Kidney (tissue), 13 donors: ENCODE measurements at regions not wholly inside any gene's neighbourhood (a gene's known extent, or its start where the extent isn't known, plus 50 kb on each side); places are given as distances from the start of the nearest gene placed in this dataset.

Experiments used
- DNase-seq, 5 donors: peaks; one replicate each; pipeline ENCODE4 v3.0.0-alpha.2; 2013 to 2020
- FAIRE-seq: peaks from 2 replicates; lab custom pipeline; 2012; peaks lifted over from hg19 to GRCh38; lab: Jason Lieb, UNC
- H3K27ac ChIP-seq, 2 donors: one replicate each; pipeline ENCODE4 v1.7.0; 2013; ENCODE audit warnings: low read depth in 2 of 2, low read length in 2 of 2, inconsistent platforms in 1 of 2
- H3K27me3 ChIP-seq: one replicate; pipeline ENCODE4 v1.7.1; 2013; ENCODE audit warnings: low read length, inconsistent platforms; ENCODE audit not compliant: control insufficient read depth, insufficient read depth
- H3K36me3 ChIP-seq, 3 donors: one replicate each; pipeline versions ENCODE4 v1.7.0 to v1.7.1; 2013; ENCODE audit warnings: low read length in 3 of 3, control low read depth in 1 of 3, inconsistent platforms in 1 of 3; ENCODE audit not compliant: insufficient read depth in 3 of 3, control insufficient read depth in 2 of 3
- H3K4me1 ChIP-seq, 3 donors: one replicate each; pipeline versions ENCODE4 v1.7.0 to v1.7.1; 2013; ENCODE audit warnings: low read length in 3 of 3, inconsistent platforms in 1 of 3, low read depth in 1 of 3; ENCODE audit not compliant: control insufficient read depth in 2 of 3, insufficient read depth in 2 of 3
- H3K4me3 ChIP-seq, 3 donors: one replicate each; pipeline versions ENCODE4 v1.7.0 to v1.8.1; 2013; ENCODE audit warnings: low read length in 3 of 3, control low read depth in 1 of 3, inconsistent platforms in 1 of 3
- H3K9ac ChIP-seq, 3 donors: one replicate each; pipeline versions ENCODE4 v1.7.0 to v1.7.1; 2013; ENCODE audit warnings: low read length in 3 of 3, control low read depth in 1 of 3, inconsistent platforms in 1 of 3
- H3K9me3 ChIP-seq, 3 donors: one replicate each; pipeline versions ENCODE4 v1.7.0 to v1.7.1; 2013; ENCODE audit warnings: low read length in 3 of 3, control low read depth in 1 of 3, inconsistent platforms in 1 of 3; ENCODE audit not compliant: control insufficient read depth in 2 of 3, insufficient read depth in 1 of 3
- CTCF ChIP-seq: IDR thresholded peaks from 3 replicates; pipeline ENCODE4 v1.5.1; 2012; ENCODE audit warnings: mild to moderate bottlenecking, moderate library complexity, borderline replicate concordance; ENCODE audit not compliant: insufficient read depth; ENCODE audit errors: extremely low read depth
- intact Hi-C: fragments of 100-400 bp; cut with DNase I; formaldehyde crosslinking; loops from one replicate; pipeline ENCODE4 v1.11.1; 2022
- donor health status: control.
- donor health status: control.
- donor health status: control.
- donor health status: control.
- donor health status: control.
- donor health status: DM: yes; HTN: yes; CAD: no.
- donor health status: Normal renal cell carcinoma (clear cell type).

- Histone ChIP-seq H3K9ac (no peak overlapping the region), H3K4me3 (no peak overlapping the region), H3K4me1 (no peaks in the 10 kb centered on the region), H3K27ac (no peak overlapping the region), H3K36me3 (no peaks in the 10 kb centered on the region), H3K27me3 (no peaks in the 10 kb centered on the region), H3K9me3 (no peaks in the 10 kb centered on the region)
- no peak for DNase-seq
- no peak for TF ChIP-seq CTCF
- FAIRE-seq = no peak
- intact Hi-C loops = no loop called here
These were observed 411.9 kb upstream of the MARCKS start for GRCh38 chr6:113445201-113445600.

DNA sequence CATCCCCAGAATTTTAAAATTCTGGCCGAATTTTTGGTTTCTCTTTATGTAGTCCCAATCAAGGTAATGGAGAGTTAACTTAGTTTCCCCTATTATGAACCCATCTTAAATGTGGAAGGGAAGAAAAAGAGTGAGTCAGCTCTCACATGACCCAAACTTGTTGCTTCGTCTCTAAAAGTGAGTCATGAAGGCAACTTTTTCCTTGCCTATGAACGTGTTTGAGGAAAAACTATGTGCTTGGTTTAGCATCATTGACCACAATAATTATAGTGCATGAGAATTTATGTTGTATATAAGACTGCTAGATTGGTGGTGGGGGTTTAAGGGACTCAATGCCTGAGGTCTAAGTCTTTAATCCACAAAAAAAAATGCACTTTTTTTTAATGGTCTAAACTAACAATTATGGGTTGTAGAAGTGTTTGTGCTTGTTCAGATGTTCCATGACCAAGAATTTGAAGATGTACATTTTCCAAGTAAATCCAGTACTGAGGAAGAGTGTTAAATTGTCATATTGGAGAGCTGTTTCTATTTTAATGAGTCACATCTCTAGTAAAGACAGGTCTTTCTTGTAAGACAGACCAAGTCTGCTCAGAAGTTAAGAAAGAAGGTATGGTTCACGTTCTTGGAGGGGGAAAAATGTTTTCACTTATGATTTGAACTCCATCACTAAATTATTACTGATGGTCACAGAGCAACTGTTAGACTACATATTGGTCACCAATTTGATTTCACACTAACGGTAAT, 409.9 kb upstream of the MARCKS start:
- no peak for DNase-seq
- no peak for TF ChIP-seq CTCF
- no peak overlapping the region for H3K4me3 ChIP-seq
- H3K27me3 ChIP-seq = no peaks in the 10 kb centered on the region
- H3K9ac ChIP-seq = no peak overlapping the region
- FAIRE-seq = no peak
- H3K9me3 ChIP-seq = no peaks in the 10 kb centered on the region
- H3K4me1 ChIP-seq = no peaks in the 10 kb centered on the region
- no peak overlapping the region for H3K27ac ChIP-seq
- intact Hi-C loops = no loop called here
- no peaks in the 10 kb centered on the region for H3K36me3 ChIP-seq

DNA sequence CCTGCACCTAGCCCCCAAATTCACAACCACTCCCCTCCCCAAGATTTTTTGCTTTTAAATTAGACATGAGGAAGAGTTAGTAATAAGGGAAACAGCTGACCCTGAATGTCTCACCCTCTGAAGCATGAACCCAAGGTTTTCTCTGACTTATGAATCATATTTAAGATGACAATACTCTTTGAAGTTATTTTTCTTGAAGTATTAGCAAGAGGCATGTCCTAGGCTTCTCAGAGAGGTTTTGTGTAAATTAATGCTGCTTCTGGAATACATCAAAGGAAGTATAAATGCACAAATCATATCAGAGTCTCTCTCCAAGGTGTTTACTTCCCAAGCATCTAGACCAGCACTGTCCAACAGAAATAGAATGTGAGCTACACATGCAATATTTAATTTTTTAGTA, 408.1 kb upstream of the MARCKS start:
- H3K27me3 ChIP-seq = no peaks in the 10 kb centered on the region
- no peaks in the 10 kb centered on the region for H3K4me1 ChIP-seq
- no peak for DNase-seq
- no peak for TF ChIP-seq CTCF
- intact Hi-C loops = no loop called here
- H3K27ac ChIP-seq = no peak overlapping the region
- no peak overlapping the region for H3K4me3 ChIP-seq
- no peak for FAIRE-seq
- no peaks in the 10 kb centered on the region for H3K9me3 ChIP-seq
- no peaks in the 10 kb centered on the region for H3K36me3 ChIP-seq
- H3K9ac ChIP-seq = no peak overlapping the region

GRCh38 chr6:113450061-113450465, 407.1 kb upstream of the MARCKS start:
- Histone ChIP-seq H3K9me3 (no peaks in the 10 kb centered on the region), H3K27ac (no peak overlapping the region), H3K27me3 (no peaks in the 10 kb centered on the region), H3K4me3 (no peak overlapping the region), H3K4me1 (no peaks in the 10 kb centered on the region), H3K36me3 (no peaks in the 10 kb centered on the region), H3K9ac (no peak overlapping the region)
- FAIRE-seq = no peak
- peak in 2 of 5 donors; percentile 33 to 57 for DNase-seq
- intact Hi-C loops = no loop called here
- TF ChIP-seq CTCF = no peak
